NT2/D1 (cell line): ENCODE measurements at regions not wholly inside any gene's neighbourhood (a gene's known extent, or its start where the extent isn't known, plus 50 kb on each side); places are given as distances from the start of the nearest gene placed in this dataset.

ENCODE experiments used
- YY1 ChIP-seq: IDR thresholded peaks from 2 replicates; pipeline ENCODE4 v1.6.1; 2011; ENCODE audit not compliant: insufficient read length, insufficient read depth
- ZNF274 ChIP-seq: IDR thresholded peaks from 2 replicates; pipeline ENCODE4 v1.6.1; 2011; ENCODE audit warnings: mild to moderate bottlenecking, low read depth, low read length

DNA sequence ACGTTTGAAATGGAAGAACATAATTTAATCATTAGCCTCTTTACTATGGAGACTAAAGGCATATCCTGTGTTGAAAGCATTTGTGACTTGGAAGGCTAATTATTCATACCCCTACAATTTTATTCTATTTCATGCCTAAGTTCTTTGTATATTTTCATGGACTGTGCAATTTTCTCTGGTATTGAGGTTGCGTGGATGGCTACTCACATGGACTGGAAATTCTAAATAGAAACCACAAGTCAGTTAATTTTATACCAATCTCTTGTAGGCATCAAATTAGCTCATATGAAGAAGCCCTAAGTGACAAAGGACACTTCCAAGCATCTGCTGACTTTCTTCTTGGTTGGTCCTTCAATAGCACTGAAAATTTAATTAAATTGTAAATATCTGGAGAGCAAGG lies 1353.5 kb downstream of the ROBO1 start:
- TF ChIP-seq YY1 (no peak), ZNF274 (no peak)
